ENCODE measurements at regions not wholly inside any gene's neighbourhood (a gene's known extent, or its start where the extent isn't known, plus 50 kb on each side); places are given as distances from the start of the nearest gene placed in this dataset.

DNA sequence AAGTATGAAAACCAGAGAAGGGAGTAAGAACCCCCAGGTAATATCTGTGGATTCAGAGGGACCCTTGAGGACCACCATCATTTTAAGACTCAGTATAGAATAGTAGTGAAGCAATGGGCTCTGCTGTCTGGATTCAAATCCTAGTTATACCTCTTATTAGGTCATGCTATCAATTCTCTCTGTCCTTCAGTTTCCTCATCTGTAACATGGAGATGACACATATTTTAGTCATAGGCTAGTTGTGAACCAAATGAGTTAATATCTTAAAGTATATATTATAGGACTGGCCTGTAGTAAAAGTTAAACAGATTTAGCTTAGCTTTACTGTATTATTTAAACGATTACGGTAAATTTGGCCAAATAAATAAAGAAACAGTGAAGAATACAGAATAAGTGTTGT is 177.3 kb upstream of the GOLIM4 start:
- no peak for DNase-seq

- no peak for DNase-seq
These were observed 176.7 kb upstream of the GOLIM4 start for GRCh38 chr3:168272343-168272985.

GRCh38 chr3:168271932-168272331 is 176.2 kb upstream of the GOLIM4 start:
- no peak for DNase-seq

- no peak for DNase-seq
These were observed 173.3 kb upstream of the GOLIM4 start for GRCh38 chr3:168269001-168269400.

DNA sequence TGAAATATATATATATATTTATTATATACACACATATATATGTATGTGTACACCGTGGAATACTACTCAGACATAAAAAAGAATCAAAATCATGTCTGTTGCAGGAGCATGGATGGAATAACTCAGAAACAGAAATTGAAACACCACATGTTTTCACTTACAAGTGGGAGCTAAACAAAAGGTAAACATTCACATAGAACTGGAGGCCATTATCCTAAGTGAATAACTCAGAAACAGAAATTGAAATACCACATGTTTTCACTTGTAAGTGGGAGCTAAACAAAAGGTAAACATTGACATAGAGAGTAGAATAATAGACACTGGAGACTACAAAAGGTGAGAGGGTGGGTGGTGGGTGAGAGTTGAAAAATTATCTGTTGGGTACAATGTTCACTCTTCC is 171.5 kb upstream of the GOLIM4 start:
- DNase-seq = no peak

DNA sequence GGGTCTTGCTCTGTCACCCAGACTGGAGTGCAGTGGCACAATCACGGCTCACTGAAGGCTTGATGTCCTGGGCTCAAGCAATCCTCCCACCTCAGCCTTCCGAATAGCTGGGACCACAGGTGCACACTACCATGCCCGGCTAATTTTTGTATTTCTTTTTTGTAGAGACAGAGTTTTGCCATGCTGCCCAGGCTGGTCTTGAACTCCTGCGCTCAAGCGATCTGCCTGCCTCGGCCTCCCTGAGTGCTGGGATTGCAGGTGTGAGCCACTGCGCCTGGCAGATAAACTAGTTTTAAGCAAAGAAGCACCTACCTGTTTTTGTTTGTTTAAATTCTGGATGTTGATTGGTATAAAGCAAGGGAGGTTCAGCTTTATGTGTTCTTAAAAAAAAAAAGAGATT is 170.6 kb upstream of the GOLIM4 start:
- DNase-seq = no peak

DNA sequence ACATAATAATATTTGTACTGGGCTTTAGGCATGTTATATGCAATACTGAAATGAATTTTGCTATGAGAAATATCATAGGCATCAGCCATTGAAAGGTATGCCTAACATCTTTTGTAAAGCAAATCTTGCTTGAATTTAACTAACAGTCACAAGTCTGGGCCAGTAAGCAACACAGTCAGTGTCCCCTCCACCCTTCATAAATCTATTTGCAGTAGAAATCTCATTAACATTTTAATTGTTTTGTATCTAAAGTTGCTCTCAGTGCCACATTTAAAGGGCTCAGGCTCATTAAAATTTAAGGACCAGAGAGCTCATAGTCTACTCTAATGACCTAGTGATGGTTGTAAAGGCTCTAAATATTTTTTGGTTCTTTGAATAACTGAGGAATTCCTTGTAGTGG is 167.2 kb upstream of the GOLIM4 start:
- DNase-seq = no peak

- DNase-seq = no peak
These were observed 165.1 kb upstream of the GOLIM4 start for GRCh38 chr3:168260859-168261258.

DNA sequence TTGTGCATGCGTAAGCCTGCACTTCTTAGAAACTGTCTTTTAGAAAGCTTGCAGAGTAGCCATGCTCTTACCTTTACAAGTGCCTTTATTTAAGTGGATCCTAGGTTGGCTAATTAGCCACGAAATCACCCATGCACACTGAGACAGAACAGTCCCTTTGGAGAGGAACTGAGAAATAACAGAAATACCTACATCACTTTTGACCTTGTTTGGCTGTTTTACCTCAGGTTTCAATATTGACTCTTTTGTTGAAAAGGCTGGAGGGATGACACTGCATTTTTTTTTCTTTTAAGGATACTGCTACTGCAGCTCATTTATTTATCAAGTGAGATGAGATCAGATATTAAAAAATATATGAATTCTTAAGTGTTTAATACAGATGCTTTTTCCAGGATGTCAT is 155.6 kb upstream of the GOLIM4 start:
- DNase-seq = no peak

DNA sequence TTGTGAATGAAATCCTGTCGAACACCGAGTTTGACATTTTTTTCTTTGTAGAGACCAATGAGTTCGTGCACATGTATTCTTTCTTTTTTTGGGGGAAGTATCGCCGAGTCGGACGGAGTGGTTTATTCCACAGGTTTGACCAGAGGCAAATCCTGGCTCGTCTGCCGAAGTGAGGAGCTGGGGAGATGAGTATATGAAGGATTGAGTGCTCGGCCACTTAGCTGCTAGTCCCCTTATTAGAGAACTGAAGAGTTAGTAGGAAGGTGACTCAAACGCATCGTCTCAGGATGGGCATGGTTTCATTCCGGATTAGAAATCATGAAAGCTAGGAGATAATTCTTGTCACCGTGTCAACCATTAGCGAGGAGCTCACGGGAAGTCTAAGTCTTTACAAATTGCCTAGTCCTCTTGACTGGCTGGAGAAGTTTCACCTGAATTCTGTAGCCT is 154.7 kb upstream of the GOLIM4 start:
- no peak for DNase-seq

- DNase-seq = peak; percentile 58
These were observed 154.1 kb upstream of the GOLIM4 start for GRCh38 chr3:168249550-168250414.

DNA sequence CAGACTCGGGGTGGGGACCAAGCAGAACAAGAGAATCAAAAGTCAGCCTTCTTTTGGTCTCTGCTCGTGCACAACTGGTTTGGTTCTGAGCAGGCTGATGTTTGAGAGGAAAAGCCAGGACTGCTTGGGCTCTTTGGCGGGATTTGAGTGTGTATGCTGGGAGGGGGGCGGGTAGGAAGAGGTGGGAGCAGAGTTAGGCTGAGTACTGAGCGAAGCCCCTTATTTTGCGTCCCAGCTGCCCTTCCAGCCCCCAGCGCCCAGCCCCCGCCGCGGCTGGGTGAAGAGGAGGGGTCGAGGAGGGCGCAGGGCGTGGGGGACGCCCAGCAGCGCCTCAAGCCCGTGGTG is 153.5 kb upstream of the GOLIM4 start:
- no peak for DNase-seq

GRCh38 chr3:168248383-168249204 is 152.9 kb upstream of the GOLIM4 start:
- DNase-seq = no peak

- no peak for DNase-seq
These were observed 145.4 kb upstream of the GOLIM4 start for GRCh38 chr3:168241156-168241555.

DNA sequence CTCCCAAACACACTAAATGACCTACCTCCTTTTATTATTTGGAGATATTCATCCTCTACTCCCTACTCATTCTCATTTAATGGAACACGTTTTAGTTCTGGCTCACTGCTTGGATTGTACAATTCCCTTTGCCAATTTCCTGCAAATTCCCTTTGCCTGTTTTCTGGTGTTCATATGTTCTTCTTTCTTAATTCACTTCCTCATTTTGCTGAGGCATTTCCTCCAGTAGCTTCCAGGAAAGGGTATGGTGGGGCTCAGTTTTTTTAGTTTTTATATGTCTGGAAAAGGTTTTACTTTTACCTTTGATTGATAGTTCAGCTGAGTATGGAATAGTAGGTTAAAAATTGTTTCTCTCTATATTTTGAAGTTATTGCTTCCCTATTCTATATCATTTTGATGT is 143.6 kb upstream of the GOLIM4 start:
- no peak for DNase-seq

- DNase-seq = no peak
These were observed 137.3 kb upstream of the GOLIM4 start for GRCh38 chr3:168233001-168233400.

- no peak for DNase-seq
These were observed 127.4 kb upstream of the GOLIM4 start for GRCh38 chr3:168223085-168223484.

DNA sequence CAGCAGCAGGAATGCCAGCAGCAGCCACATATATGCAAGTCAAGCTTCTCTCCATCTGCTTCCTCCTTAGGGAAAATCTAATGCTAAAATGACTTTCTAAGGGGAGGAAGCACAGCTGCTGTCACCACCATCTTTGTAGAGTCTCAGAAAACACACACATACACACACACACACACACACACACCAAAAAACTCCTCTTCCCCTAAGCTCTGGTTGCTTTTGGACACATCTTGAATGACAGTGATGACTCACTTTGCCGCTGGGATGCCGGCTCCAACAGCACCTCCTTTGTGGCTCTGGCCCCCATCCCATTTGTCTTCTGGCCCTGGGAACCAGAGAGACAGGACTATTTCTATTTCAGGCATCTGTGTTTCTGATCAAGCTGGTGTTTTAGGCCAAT is 124.8 kb upstream of the GOLIM4 start:
- no peak for DNase-seq

DNA sequence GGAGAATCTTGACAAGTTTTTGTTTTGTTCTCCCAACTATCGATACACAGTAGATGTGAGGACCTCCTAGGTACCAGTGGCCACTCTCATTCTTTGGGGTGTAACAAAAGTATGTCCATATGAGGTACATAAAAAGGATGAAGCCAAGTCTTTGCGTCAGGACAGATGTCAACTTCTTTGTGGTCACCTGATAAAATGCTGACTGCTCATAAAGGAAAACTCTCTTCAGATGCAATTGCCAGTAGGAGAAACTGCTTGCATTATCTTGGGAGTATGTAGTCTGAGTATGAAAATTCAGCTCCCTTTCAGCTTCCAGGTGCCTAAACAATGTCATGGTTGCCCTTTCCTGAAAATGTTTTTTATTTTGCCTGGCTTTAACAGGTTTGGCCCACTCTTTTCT is 123.8 kb upstream of the GOLIM4 start:
- no peak for DNase-seq

DNA sequence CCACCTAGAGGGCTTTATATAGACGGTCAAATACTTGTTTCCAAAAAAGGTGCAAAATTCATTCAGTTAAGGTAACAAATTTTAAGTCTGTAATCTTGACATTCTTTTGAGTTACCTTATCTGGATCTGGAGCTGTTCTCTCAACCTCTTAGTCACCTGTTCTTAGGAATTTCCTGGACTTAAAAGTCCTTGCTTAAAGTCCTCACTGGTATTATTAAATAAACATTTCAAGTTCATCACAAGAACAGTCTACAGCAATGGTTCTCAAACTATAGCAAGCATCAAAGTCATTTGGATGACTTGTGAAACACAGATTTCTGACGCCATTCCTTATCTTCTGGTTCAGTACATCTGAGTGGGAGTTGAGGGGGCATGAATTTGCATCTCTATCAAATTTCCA is 122.9 kb upstream of the GOLIM4 start:
- no peak for DNase-seq

GRCh38 chr3:168216851-168217250 is 121.1 kb upstream of the GOLIM4 start:
- no peak for DNase-seq

DNA sequence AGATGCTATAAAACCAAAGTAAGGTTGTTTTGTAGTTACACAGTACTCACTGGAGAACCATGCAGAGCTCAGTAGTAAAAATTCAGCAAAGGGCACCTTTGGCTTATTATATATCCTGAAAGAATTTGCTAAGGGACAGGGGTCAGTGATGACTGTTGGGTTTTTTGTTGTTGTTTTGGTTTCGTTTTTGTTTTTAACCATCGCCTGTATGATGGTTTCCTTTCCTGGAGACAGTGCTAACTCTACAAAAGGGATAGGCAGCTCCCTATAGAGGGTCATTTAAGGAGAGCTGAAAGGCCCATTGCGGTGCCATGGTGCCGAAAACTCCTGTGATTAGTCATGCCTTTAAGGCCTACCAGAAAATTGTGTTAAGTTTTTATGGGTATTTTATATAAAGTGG is 118.2 kb upstream of the GOLIM4 start:
- no peak for DNase-seq

DNA sequence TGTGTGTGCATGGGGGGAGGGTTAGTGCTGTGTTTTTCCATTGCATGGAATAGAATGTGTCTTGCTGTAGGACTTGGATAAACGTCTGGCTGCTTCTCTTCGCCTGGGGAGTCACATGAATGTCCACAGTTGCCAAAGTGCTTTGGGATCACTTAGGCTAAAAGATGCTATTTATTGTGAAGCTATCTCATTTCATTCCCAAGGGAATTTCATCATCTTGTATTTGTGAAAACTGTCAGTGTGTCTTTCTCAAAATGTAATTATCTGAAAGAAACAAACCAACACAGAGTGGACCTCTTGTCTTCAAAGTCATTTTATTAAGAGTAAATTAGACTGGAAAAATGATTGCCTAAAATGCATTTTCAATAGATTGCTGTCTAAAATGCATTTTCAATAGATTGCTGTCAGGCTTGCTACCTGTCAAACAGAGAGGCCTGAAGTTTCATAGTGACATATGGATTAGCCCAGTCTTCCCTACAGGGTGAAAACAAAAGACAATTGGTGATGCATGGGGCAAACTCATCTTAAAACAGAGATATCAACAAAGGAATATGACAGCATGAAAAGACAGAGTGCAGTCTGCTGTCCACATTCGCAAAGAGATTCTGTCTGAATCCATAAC is 117.1 kb upstream of the GOLIM4 start:
- no peak for DNase-seq

All from activated CD8-positive, alpha-beta memory T cell treated with anti-CD3 and anti-CD28 coated beads for 24 hours (primary cell).